ENCODE measurements at regions not wholly inside any gene's neighbourhood (a gene's known extent, or its start where the extent isn't known, plus 50 kb on each side); places are given as distances from the start of the nearest gene placed in this dataset.
A peak's percentile ranks its signal among the peaks of the same experiment; 100 is the strongest.

- H3K4me3 ChIP-seq (ENCODE audit: control insufficient read depth, low read depth, low read length): no peak overlapping the region
- DNase-seq (ENCODE audit: low read depth): no peak
- TF ChIP-seq, protein P1, sequence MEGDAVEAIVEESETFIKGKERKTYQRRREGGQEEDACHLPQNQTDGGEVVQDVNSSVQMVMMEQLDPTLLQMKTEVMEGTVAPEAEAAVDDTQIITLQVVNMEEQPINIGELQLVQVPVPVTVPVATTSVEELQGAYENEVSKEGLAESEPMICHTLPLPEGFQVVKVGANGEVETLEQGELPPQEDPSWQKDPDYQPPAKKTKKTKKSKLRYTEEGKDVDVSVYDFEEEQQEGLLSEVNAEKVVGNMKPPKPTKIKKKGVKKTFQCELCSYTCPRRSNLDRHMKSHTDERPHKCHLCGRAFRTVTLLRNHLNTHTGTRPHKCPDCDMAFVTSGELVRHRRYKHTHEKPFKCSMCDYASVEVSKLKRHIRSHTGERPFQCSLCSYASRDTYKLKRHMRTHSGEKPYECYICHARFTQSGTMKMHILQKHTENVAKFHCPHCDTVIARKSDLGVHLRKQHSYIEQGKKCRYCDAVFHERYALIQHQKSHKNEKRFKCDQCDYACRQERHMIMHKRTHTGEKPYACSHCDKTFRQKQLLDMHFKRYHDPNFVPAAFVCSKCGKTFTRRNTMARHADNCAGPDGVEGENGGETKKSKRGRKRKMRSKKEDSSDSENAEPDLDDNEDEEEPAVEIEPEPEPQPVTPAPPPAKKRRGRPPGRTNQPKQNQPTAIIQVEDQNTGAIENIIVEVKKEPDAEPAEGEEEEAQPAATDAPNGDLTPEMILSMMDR (conservative IDR thresholded peaks at IDR 0.05; ENCODE audit: control insufficient read depth, insufficient read depth, low read depth, low read length): no peak
Observed at GRCh38 chr13:111394211-111394922, 73.9 kb downstream of the TEX29 start.

GRCh38 chr13:111395511-111396393 lies 75.3 kb downstream of the TEX29 start:
- DNase-seq (ENCODE audit: low read depth): no peak
- TF ChIP-seq, protein P1 (conservative IDR thresholded peaks at IDR 0.05; ENCODE audit: control insufficient read depth, insufficient read depth, low read depth, low read length): no peak
- H3K4me3 ChIP-seq (ENCODE audit: control insufficient read depth, low read depth, low read length): no peak overlapping the region

- TF ChIP-seq, protein P1 (conservative IDR thresholded peaks at IDR 0.05; ENCODE audit: control insufficient read depth, insufficient read depth, low read depth, low read length): no peak
- no peak overlapping the region for H3K4me3 ChIP-seq (ENCODE audit: control insufficient read depth, low read depth, low read length)
- DNase-seq (ENCODE audit: low read depth): no peak
Observed at GRCh38 chr13:111396457-111396856, 76.0 kb downstream of the TEX29 start.

DNA sequence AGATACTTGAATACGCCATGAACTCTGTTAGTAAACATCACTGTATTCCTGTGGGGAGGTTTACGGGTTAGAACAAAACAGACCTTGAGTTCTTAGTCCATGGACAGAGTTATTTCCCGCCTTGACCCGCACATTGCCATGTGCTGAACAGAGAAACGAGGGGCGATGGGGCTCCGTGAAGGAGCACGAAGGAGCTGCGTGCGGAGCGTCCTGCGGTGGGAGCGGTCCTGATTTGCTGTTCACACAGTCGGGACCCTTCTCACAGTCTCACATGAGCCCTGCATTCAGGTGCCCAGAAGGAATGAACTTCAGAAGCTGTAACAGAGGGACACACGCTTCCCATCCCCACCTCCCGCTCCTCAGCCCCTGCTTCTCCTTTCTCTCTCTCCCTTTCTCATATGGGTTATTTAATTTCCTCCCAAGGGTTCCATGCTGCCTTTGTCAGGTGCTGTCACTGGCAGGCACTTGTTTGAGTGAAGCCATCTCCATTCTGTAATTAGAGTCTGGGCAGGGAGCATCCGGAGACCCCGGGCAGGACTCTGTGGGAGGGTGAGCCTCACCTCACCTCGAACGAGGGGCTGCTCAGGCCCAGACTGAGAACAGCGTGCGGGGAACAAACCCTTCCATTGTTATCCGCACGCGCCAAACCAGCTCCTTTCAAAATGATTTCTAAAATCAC lies 76.9 kb downstream of the TEX29 start:
- H3K4me3 ChIP-seq (ENCODE audit: control insufficient read depth, low read depth, low read length): no peak overlapping the region
- TF ChIP-seq, protein P1 (conservative IDR thresholded peaks at IDR 0.05; ENCODE audit: control insufficient read depth, insufficient read depth, low read depth, low read length): no peak
- no peak for DNase-seq (ENCODE audit: low read depth)

DNA sequence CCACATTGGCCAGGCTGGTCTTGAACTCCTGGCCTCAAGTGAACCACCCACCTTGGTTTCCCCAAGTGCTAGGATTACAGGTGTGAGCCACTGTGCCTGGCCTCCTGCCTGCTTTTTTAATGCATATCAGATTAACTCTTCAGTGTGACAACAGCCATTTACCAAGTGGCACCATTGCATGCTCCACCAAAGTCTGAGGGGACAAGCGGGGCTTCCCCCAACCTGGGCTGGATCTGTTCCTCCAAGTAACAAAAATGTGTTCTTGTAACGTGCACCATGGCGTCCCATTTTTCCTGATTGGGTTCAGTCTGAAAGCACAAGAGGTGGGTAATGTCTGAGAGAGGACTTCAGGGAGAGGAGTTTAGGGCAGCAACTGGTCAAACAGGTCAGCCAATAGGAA lies 77.8 kb downstream of the TEX29 start:
- DNase-seq (ENCODE audit: low read depth): no peak
- TF ChIP-seq, protein P1 (conservative IDR thresholded peaks at IDR 0.05; ENCODE audit: control insufficient read depth, insufficient read depth, low read depth, low read length): no peak
- H3K4me3 ChIP-seq (ENCODE audit: control insufficient read depth, low read depth, low read length): no peak overlapping the region

- TF ChIP-seq, protein P1 (conservative IDR thresholded peaks at IDR 0.05; ENCODE audit: control insufficient read depth, insufficient read depth, low read depth, low read length): peak; percentile 70
- DNase-seq (ENCODE audit: low read depth): peak; percentile 72
Observed at GRCh38 chr13:111398715-111399299, 78.4 kb downstream of the TEX29 start.

More at GRCh38 chr13:111398715-111399299, 78.4 kb downstream of the TEX29 start:
- no peak overlapping the region for H3K4me3 ChIP-seq (ENCODE audit: control insufficient read depth, low read depth, low read length)
